ENCODE measurements at regions not wholly inside any gene's neighbourhood (a gene's known extent, or its start where the extent isn't known, plus 50 kb on each side); places are given as distances from the start of the nearest gene placed in this dataset.

DNA sequence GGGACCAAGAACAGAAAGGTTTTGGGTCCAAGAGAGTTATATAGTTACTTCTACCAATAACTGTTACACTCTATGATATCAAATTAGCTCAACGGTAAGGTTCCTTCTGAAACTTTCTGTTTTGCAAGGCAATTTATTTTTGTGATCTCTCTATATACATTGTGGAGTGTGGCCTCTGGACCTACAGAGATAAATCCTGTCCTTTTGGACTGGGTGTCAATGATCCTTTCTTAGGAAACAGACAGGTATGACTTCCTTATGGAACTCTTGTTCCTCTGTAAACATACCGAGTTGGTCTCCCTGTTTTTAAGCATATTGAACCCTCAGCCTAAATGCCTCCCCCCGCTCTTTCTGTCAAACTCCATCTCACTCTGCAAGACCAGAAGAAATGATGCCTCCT lies 1117.8 kb downstream of the BCL11A start:
- TF ChIP-seq, protein P1, sequence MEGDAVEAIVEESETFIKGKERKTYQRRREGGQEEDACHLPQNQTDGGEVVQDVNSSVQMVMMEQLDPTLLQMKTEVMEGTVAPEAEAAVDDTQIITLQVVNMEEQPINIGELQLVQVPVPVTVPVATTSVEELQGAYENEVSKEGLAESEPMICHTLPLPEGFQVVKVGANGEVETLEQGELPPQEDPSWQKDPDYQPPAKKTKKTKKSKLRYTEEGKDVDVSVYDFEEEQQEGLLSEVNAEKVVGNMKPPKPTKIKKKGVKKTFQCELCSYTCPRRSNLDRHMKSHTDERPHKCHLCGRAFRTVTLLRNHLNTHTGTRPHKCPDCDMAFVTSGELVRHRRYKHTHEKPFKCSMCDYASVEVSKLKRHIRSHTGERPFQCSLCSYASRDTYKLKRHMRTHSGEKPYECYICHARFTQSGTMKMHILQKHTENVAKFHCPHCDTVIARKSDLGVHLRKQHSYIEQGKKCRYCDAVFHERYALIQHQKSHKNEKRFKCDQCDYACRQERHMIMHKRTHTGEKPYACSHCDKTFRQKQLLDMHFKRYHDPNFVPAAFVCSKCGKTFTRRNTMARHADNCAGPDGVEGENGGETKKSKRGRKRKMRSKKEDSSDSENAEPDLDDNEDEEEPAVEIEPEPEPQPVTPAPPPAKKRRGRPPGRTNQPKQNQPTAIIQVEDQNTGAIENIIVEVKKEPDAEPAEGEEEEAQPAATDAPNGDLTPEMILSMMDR (IDR thresholded peaks at IDR 0.05; ENCODE audit: poor library complexity, severe bottlenecking), result no peak
- TF ChIP-seq POLR2AphosphoS5 (IDR thresholded peaks at IDR 0.05), result no peak
- TF ChIP-seq SMC3 (conservative IDR thresholded peaks at IDR 0.05; ENCODE audit: poor library complexity), result no peak
- TF ChIP-seq, protein P2, sequence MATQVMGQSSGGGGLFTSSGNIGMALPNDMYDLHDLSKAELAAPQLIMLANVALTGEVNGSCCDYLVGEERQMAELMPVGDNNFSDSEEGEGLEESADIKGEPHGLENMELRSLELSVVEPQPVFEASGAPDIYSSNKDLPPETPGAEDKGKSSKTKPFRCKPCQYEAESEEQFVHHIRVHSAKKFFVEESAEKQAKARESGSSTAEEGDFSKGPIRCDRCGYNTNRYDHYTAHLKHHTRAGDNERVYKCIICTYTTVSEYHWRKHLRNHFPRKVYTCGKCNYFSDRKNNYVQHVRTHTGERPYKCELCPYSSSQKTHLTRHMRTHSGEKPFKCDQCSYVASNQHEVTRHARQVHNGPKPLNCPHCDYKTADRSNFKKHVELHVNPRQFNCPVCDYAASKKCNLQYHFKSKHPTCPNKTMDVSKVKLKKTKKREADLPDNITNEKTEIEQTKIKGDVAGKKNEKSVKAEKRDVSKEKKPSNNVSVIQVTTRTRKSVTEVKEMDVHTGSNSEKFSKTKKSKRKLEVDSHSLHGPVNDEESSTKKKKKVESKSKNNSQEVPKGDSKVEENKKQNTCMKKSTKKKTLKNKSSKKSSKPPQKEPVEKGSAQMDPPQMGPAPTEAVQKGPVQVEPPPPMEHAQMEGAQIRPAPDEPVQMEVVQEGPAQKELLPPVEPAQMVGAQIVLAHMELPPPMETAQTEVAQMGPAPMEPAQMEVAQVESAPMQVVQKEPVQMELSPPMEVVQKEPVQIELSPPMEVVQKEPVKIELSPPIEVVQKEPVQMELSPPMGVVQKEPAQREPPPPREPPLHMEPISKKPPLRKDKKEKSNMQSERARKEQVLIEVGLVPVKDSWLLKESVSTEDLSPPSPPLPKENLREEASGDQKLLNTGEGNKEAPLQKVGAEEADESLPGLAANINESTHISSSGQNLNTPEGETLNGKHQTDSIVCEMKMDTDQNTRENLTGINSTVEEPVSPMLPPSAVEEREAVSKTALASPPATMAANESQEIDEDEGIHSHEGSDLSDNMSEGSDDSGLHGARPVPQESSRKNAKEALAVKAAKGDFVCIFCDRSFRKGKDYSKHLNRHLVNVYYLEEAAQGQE (IDR thresholded peaks at IDR 0.05; ENCODE audit: borderline replicate concordance), result no peak
- TF ChIP-seq EP300 (conservative IDR thresholded peaks at IDR 0.05; ENCODE audit: poor library complexity, severe bottlenecking), result no peak
- TF ChIP-seq TAF1 (IDR thresholded peaks at IDR 0.05; ENCODE audit: low read depth), result no peak
- no peak for TF ChIP-seq EZH2 (IDR thresholded peaks at IDR 0.05; ENCODE audit: borderline replicate concordance, insufficient read depth, low read length, poor library complexity, severe bottlenecking)
